HCT116 (cell line): ENCODE measurements at regions not wholly inside any gene's neighbourhood (a gene's known extent, or its start where the extent isn't known, plus 50 kb on each side); places are given as distances from the start of the nearest gene placed in this dataset.

ENCODE experiments used
- ATAC-seq: fragments of 200-7000 bp; cut with Tn5 transposase; 2 replicates; pipeline ENCODE4 v1.9.1; 2020; ENCODE audit warnings: mild to moderate bottlenecking, moderate library complexity
- BruUV-seq: library from RNA; stranded (reverse); fragments of 400-500 nt; replicated peaks from 2 replicates; lab custom pipeline; 2021; lab: Mats Ljungman, UMichigan
- CTCF ChIA-PET: fragments of 300-600 bp; sonication (Branson Sonifier 250); formaldehyde crosslinking; loops from one replicate; lab custom pipeline; 2021; ENCODE audit warnings: antibody characterized with exemption; lab: Charles Lee
- POLR2A ChIA-PET: fragments of 300-600, 350-600 bp; sonication (Branson Sonifier 250); formaldehyde crosslinking; loops from one replicate; lab custom pipeline; 2021; ENCODE audit warnings: antibody characterized with exemption; lab: Charles Lee
- RAD21 ChIA-PET, 2 experiments: fragments of 300-600 bp; sonication (Branson Sonifier 250); formaldehyde crosslinking; loops; one replicate each; lab custom pipeline; 2023; ENCODE audit warnings: low total read pairs in 2 of 2; ENCODE audit not compliant: uncharacterized antibody in 2 of 2, unreplicated experiment in 2 of 2, low non-redundant PET in 1 of 2; lab: Charles Lee
- DNase-seq: peaks from one replicate; pipeline ENCODE4 v3.0.0-alpha.2; 2010; ENCODE audit warnings: low read depth, low spot score
- H2AFZ ChIP-seq: fragments of 200-600 bp; shearing (Covaris generic), sonication (generic); 2 replicates; pipeline ENCODE4 v1.6.1; 2017; ENCODE audit warnings: low read depth, mixed run types, mixed read lengths, antibody characterized with exemption, low read length; ENCODE audit not compliant: poor library complexity, severe bottlenecking
- H3K27ac ChIP-seq: 2 replicates; pipeline ENCODE4 v1.5.1; 2012; ENCODE audit warnings: low read depth, low read length
- H3K27me3 ChIP-seq: fragments of 200-600 bp; sonication (generic); 2 replicates; pipeline ENCODE4 v1.6.1; 2016; ENCODE audit warnings: mixed run types, low read length, mixed read lengths; ENCODE audit not compliant: insufficient read depth
- H3K36me3 ChIP-seq, 2 experiments: fragments of 200-500 bp in 1 of 2; fragments of 200-600 bp in 1 of 2; sonication (Bioruptor generic) in 1 of 2; sonication (generic) in 1 of 2; 2 replicates each; pipeline versions ENCODE4 v1.5.1 to v1.6.1; 2014 to 2016; ENCODE audit warnings: low read length in 2 of 2, inconsistent platforms in 1 of 2, mixed read lengths in 1 of 2, mixed run types in 1 of 2; ENCODE audit not compliant: insufficient read depth in 2 of 2, control insufficient read depth in 1 of 2
- H3K4me1 ChIP-seq, 2 experiments: fragments of 200-600 bp in 1 of 2; sonication (generic) in 1 of 2; 2 replicates each; pipeline versions ENCODE4 v1.5.1 to v1.6.1; 2012 to 2017; ENCODE audit warnings: low read length in 2 of 2, inconsistent platforms in 1 of 2, mild to moderate bottlenecking in 1 of 2, mixed read lengths in 1 of 2, mixed run types in 1 of 2, moderate library complexity in 1 of 2; ENCODE audit not compliant: insufficient read depth in 2 of 2, control insufficient read depth in 1 of 2
- H3K4me2 ChIP-seq: fragments of 200-600 bp; sonication (generic); 2 replicates; pipeline ENCODE4 v1.6.1; 2017; ENCODE audit warnings: mixed run types, low read length, mixed read lengths
- H3K4me3 ChIP-seq, 2 experiments: fragments of 200-600 bp in 1 of 2; sonication (generic) in 1 of 2; replicated peaks in 1 of 2; 2 replicates each; pipeline ENCODE4 v1.5.1; 2011 to 2016; ENCODE audit warnings: low read length in 2 of 2, control low read depth in 1 of 2, low read depth in 1 of 2, mild to moderate bottlenecking in 1 of 2, mixed read lengths in 1 of 2, mixed run types in 1 of 2
- H3K79me2 ChIP-seq: fragments of 200-600 bp; sonication (generic); 2 replicates; pipeline ENCODE4 v1.6.1; 2017; ENCODE audit warnings: mild to moderate bottlenecking, mixed run types, low read length, moderate library complexity, mixed read lengths; ENCODE audit not compliant: insufficient read depth
- H3K9ac ChIP-seq: fragments of 200-600 bp; sonication (generic); 2 replicates; pipeline ENCODE4 v1.6.1; 2016; ENCODE audit warnings: low read length, mixed read lengths
- H3K9me2 ChIP-seq: fragments of 200-600 bp; sonication (generic), shearing (Covaris generic); 2 replicates; pipeline ENCODE4 v1.6.1; 2017; ENCODE audit warnings: mixed run types, mild to moderate bottlenecking, moderate library complexity; ENCODE audit not compliant: insufficient read depth
- H3K9me3 ChIP-seq, 2 experiments: fragments of 200-500 bp in 1 of 2; fragments of 200-600 bp in 1 of 2; sonication (Bioruptor generic) in 1 of 2; sonication (generic) in 1 of 2; 2 replicates each; pipeline ENCODE4 v1.6.1; 2014 to 2017; ENCODE audit warnings: low read length in 2 of 2, mixed read lengths in 2 of 2, inconsistent platforms in 1 of 2, low read depth in 1 of 2, mild to moderate bottlenecking in 1 of 2, mixed run types in 1 of 2, moderate library complexity in 1 of 2; ENCODE audit not compliant: control insufficient read depth in 1 of 2, insufficient read depth in 1 of 2
- H4K20me1 ChIP-seq: fragments of 200-600 bp; sonication (generic), shearing (Covaris generic); 2 replicates; pipeline ENCODE4 v1.6.1; 2017; ENCODE audit warnings: mixed run types, mild to moderate bottlenecking, moderate library complexity; ENCODE audit not compliant: insufficient read depth
- CEBPB ChIP-seq: IDR thresholded peaks from 2 replicates; pipeline ENCODE4 v1.6.1; 2012; ENCODE audit warnings: low read depth
- EZH2 ChIP-seq: fragments of 200-600 bp; sonication (generic); IDR thresholded peaks from 2 replicates; pipeline ENCODE4 v1.6.1; 2017; ENCODE audit warnings: antibody characterized with exemption, mixed run types
- EZH2phosphoT487 ChIP-seq: fragments of 200-600 bp; IDR thresholded peaks from 2 replicates; pipeline ENCODE4 v1.6.1; 2018; ENCODE audit warnings: antibody characterized with exemption, borderline replicate concordance
- POLR2A ChIP-seq: IDR thresholded peaks from 2 replicates; pipeline ENCODE4 v1.7.0; 2011; ENCODE audit warnings: borderline replicate concordance; ENCODE audit not compliant: insufficient read depth, insufficient read length; ENCODE audit errors: extremely low read depth
- POLR2AphosphoS5 ChIP-seq: IDR thresholded peaks from 2 replicates; pipeline ENCODE4 v1.6.1; 2011; ENCODE audit warnings: mild to moderate bottlenecking, low read depth, low read length, moderate library complexity
- SIN3A ChIP-seq: IDR thresholded peaks from 2 replicates; pipeline ENCODE4 v1.6.1; 2012; ENCODE audit warnings: low read depth
- TCF7L2 ChIP-seq: IDR thresholded peaks from 2 replicates; pipeline ENCODE4 v1.7.0; 2011; ENCODE audit warnings: borderline replicate concordance, inconsistent platforms; ENCODE audit not compliant: insufficient read depth, insufficient read length; ENCODE audit errors: extremely low read depth
- YY1 ChIP-seq: IDR thresholded peaks from 2 replicates; pipeline ENCODE4 v1.6.1; 2011; ENCODE audit warnings: low read length, low read depth, moderate library complexity, mild to moderate bottlenecking; ENCODE audit not compliant: insufficient replicate concordance; ENCODE audit errors: extremely low read depth
- ZFX ChIP-seq: fragments of 450-650 bp; IDR thresholded peaks from 2 replicates; pipeline ENCODE4 v1.6.1; 2017
- intact Hi-C: fragments of 100-400 bp; cut with micrococcal nuclease; formaldehyde crosslinking; loops from 2 replicates; pipeline ENCODE4 v1.10.0; 2022
- TF ChIP-seq, protein P1 (sequence below): IDR thresholded peaks from 2 replicates; pipeline ENCODE4 v1.6.1; 2011; ENCODE audit warnings: mild to moderate bottlenecking, low read length, moderate library complexity; ENCODE audit not compliant: insufficient replicate concordance; ENCODE audit errors: extremely low read depth
- TF ChIP-seq, protein P2 (sequence below), 3 experiments: fragments of 200-600 bp in 1 of 3; sonication (generic) in 1 of 3; IDR thresholded peaks in 2 of 3; conservative IDR thresholded peaks in 1 of 3; 2 replicates each; pipeline ENCODE4 v1.5.1; 2012 to 2017; ENCODE audit warnings: low read depth in 2 of 3, low read length in 2 of 3, antibody characterized with exemption in 1 of 3, borderline replicate concordance in 1 of 3, control low read depth in 1 of 3, mild to moderate bottlenecking in 1 of 3, mixed read lengths in 1 of 3, mixed run types in 1 of 3, moderate library complexity in 1 of 3; ENCODE audit not compliant: insufficient read depth in 1 of 3

DNA sequence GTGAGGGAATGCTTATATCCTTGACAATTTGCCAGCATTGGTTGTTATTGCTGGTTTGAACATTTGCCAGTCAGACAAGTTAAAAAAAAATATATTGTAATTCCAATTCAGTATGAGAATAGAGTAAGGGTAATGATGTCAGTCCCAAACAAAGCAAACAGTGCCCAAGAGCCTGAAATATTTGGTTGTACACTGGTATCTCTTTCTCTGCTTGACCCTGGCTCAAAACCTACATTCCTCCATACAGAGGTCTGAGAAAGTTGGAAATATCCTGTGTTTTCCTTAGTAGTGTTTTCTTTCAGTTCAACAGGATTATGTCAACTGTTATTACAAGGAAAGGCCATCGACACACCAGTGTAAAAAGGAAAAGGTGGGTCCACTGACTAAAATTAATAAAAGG, 145.6 kb downstream of the MRPL39 start:
- Histone ChIP-seq H3K4me3 (no peak overlapping the region), H2AFZ (no peak overlapping the region), H4K20me1 (no peaks in the 10 kb centered on the region), H3K36me3 (no peaks in the 10 kb centered on the region), H3K27ac (no peak overlapping the region), H3K9ac (no peak overlapping the region), H3K27me3 (no peaks in the 10 kb centered on the region), H3K9me2 (no peaks in the 10 kb centered on the region), H3K9me3 (no peaks in the 10 kb centered on the region), H3K4me2 (no peak overlapping the region), H3K4me1 (no peaks in the 10 kb centered on the region), H3K79me2 (no peaks in the 10 kb centered on the region)
- DNase-seq (no peak), ATAC-seq (no peak)
- ChIA-PET RAD21 (no interaction called here), CTCF (no interaction called here), POLR2A (no interaction called here)
- intact Hi-C loops: no loop called here
- TF ChIP-seq YY1: no peak
- TF ChIP-seq, protein P1, sequence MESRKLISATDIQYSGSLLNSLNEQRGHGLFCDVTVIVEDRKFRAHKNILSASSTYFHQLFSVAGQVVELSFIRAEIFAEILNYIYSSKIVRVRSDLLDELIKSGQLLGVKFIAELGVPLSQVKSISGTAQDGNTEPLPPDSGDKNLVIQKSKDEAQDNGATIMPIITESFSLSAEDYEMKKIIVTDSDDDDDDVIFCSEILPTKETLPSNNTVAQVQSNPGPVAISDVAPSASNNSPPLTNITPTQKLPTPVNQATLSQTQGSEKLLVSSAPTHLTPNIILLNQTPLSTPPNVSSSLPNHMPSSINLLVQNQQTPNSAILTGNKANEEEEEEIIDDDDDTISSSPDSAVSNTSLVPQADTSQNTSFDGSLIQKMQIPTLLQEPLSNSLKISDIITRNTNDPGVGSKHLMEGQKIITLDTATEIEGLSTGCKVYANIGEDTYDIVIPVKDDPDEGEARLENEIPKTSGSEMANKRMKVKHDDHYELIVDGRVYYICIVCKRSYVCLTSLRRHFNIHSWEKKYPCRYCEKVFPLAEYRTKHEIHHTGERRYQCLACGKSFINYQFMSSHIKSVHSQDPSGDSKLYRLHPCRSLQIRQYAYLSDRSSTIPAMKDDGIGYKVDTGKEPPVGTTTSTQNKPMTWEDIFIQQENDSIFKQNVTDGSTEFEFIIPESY: no peak
- no peak for TF ChIP-seq TCF7L2
- TF ChIP-seq EZH2: no peak
- TF ChIP-seq POLR2AphosphoS5: no peak
- TF ChIP-seq CEBPB: no peak
- no peak for TF ChIP-seq POLR2A
- no TSS peak for BruUV-seq

DNA sequence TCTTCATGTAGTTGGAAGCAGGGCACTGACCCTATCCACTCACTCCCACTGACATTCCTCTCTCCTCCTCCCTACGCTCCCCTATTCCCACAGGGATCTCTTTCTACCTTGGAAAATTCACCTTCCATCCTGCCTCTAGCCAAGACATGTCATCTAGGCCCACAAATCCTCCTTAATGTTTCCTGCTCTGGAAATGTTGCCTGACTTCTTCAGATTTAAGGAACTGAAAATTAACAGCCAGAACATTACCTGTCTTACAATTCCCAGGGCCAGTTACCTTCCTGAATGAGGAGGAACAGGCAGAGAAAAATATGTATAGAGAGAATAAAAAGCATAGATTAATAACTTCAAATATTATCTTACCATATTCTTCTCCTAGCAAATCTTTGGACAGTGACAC, 147.3 kb downstream of the MRPL39 start:
- BruUV-seq: no TSS peak
- ChIA-PET POLR2A (no interaction called here), CTCF (no interaction called here)

More for the DNA sequence above, 147.3 kb downstream of the MRPL39 start:
- H3K27ac ChIP-seq: no peak overlapping the region
- DNase-seq: no peak
- no peaks in the 10 kb centered on the region for H3K27me3 ChIP-seq
- TF ChIP-seq EZH2phosphoT487 (no peak), SIN3A (no peak), ZFX (no peak), POLR2A (no peak)
- TF ChIP-seq, protein P2, sequence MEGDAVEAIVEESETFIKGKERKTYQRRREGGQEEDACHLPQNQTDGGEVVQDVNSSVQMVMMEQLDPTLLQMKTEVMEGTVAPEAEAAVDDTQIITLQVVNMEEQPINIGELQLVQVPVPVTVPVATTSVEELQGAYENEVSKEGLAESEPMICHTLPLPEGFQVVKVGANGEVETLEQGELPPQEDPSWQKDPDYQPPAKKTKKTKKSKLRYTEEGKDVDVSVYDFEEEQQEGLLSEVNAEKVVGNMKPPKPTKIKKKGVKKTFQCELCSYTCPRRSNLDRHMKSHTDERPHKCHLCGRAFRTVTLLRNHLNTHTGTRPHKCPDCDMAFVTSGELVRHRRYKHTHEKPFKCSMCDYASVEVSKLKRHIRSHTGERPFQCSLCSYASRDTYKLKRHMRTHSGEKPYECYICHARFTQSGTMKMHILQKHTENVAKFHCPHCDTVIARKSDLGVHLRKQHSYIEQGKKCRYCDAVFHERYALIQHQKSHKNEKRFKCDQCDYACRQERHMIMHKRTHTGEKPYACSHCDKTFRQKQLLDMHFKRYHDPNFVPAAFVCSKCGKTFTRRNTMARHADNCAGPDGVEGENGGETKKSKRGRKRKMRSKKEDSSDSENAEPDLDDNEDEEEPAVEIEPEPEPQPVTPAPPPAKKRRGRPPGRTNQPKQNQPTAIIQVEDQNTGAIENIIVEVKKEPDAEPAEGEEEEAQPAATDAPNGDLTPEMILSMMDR (IDR thresholded peaks at IDR 0.05 in 2 of 3, conservative IDR thresholded peaks at IDR 0.05 in 1 of 3; ENCODE audit: borderline replicate concordance in 1 of 3, insufficient read depth in 1 of 3, low read depth in 2 of 3, low read length in 2 of 3): no peak
- no peak overlapping the region for H3K9ac ChIP-seq
- H3K9me3 ChIP-seq: no peaks in the 10 kb centered on the region
- no peak overlapping the region for H2AFZ ChIP-seq
- intact Hi-C loops: no loop called here
- no peak for ATAC-seq
- no peak overlapping the region for H3K4me3 ChIP-seq
- no peak overlapping the region for H3K4me2 ChIP-seq
- RAD21 ChIA-PET: no interaction called here
- no peaks in the 10 kb centered on the region for H3K36me3 ChIP-seq
- no peaks in the 10 kb centered on the region for H4K20me1 ChIP-seq
- H3K4me1 ChIP-seq: no peaks in the 10 kb centered on the region
- H3K9me2 ChIP-seq: no peaks in the 10 kb centered on the region
- H3K79me2 ChIP-seq: no peaks in the 10 kb centered on the region
